ENCODE measurements at regions not wholly inside any gene's neighbourhood (a gene's known extent, or its start where the extent isn't known, plus 50 kb on each side); places are given as distances from the start of the nearest gene placed in this dataset.

- no peak for DNase-seq
Measured at GRCh38 chr4:169807934-169808509, 50.3 kb upstream of the HPF1 start.

Data from activated CD4-positive, alpha-beta T cell treated with anti-CD3 and anti-CD28 coated beads for 48 hours (primary cell).